ENCODE measurements at regions not wholly inside any gene's neighbourhood (a gene's known extent, or its start where the extent isn't known, plus 50 kb on each side); places are given as distances from the start of the nearest gene placed in this dataset.

DNA sequence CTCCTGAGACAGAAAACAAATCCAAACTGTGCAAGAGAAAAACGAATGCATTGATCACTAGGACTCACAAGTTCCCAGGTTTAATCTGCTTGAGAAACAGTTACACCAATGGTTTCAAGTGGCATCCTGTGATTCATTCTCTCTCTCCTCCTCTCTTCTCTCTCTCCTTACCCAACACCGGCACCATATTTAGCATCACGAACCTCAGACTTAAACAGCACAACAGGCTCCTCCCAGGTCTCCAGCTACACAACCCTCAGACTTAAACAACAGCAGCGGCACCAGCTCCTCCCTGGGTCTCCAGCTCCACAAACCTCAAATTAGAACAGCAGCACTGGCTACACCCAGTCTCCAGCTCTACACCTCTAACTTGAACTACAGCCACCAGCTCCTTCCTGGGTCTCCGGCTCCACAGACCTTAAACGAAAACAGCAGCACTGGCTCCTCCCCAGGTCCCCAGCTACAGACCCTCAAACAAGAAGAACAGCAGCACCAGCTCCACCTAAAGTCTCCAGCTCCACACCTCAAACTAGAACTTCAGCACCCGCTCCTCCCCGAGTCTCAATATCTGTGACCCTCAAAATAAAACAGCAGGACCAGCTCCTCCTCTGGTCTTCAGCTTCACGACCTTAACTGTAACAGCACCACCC lies 355.9 kb downstream of the PREX1 start:
- TF ChIP-seq, protein P1, sequence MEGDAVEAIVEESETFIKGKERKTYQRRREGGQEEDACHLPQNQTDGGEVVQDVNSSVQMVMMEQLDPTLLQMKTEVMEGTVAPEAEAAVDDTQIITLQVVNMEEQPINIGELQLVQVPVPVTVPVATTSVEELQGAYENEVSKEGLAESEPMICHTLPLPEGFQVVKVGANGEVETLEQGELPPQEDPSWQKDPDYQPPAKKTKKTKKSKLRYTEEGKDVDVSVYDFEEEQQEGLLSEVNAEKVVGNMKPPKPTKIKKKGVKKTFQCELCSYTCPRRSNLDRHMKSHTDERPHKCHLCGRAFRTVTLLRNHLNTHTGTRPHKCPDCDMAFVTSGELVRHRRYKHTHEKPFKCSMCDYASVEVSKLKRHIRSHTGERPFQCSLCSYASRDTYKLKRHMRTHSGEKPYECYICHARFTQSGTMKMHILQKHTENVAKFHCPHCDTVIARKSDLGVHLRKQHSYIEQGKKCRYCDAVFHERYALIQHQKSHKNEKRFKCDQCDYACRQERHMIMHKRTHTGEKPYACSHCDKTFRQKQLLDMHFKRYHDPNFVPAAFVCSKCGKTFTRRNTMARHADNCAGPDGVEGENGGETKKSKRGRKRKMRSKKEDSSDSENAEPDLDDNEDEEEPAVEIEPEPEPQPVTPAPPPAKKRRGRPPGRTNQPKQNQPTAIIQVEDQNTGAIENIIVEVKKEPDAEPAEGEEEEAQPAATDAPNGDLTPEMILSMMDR (IDR thresholded peaks at IDR 0.05; ENCODE audit: low read depth, low read length): no peak
- TF ChIP-seq EZH2phosphoT487 (IDR thresholded peaks at IDR 0.05; ENCODE audit: low read depth): no peak
